ENCODE measurements at regions not wholly inside any gene's neighbourhood (a gene's known extent, or its start where the extent isn't known, plus 50 kb on each side); places are given as distances from the start of the nearest gene placed in this dataset.

- H3K4me1 ChIP-seq (ENCODE audit: control insufficient read depth in 3 of 3, insufficient read depth in 2 of 3, low read depth in 1 of 3, low read length in 2 of 3), result no peaks in the 10 kb centered on the region
- DNase-seq (no peak), FAIRE-seq (no peak)
- no peak overlapping the region for H3K27ac ChIP-seq (ENCODE audit: low read depth in 1 of 3, low read length in 2 of 3)
- 47 to 56% (median 48%) methylated on average over 2 of the region's 2 CpGs for WGBS, 3 donors
- no peaks in the 10 kb centered on the region for H3K36me3 ChIP-seq (ENCODE audit: control insufficient read depth in 3 of 3, insufficient read depth in 2 of 3, low read depth in 1 of 3, low read length in 3 of 3)
- H3K9me3 ChIP-seq (ENCODE audit: control insufficient read depth in 2 of 2, insufficient read depth in 1 of 2, low read depth in 1 of 2, low read length in 1 of 2), result no peaks in the 10 kb centered on the region
- no peaks in the 10 kb centered on the region for H3K27me3 ChIP-seq (ENCODE audit: control insufficient read depth in 3 of 3, insufficient read depth in 3 of 3, low read length in 3 of 3)
- no peak overlapping the region for H3K4me3 ChIP-seq (ENCODE audit: low read depth in 1 of 3, low read length in 3 of 3)
These were observed 1660.3 kb downstream of the EFNB2 start for GRCh38 chr13:104875038-104875754.

GRCh38 chr13:104872153-104872552, 1663.3 kb downstream of the EFNB2 start:
- WGBS, 3 donors, result 64 to 75% (median 68%) methylated on average over 4 of the region's 4 CpGs
- DNase-seq (no peak), FAIRE-seq (no peak)

GRCh38 chr13:104871456-104871855, 1664.0 kb downstream of the EFNB2 start:
- no peaks in the 10 kb centered on the region for H3K4me1 ChIP-seq (ENCODE audit: control insufficient read depth in 3 of 3, insufficient read depth in 2 of 3, low read depth in 1 of 3, low read length in 2 of 3)
- no peak overlapping the region for H3K4me3 ChIP-seq (ENCODE audit: low read depth in 1 of 3, low read length in 3 of 3)
- FAIRE-seq, result no peak
- no peak for DNase-seq
- H3K36me3 ChIP-seq (ENCODE audit: control insufficient read depth in 3 of 3, insufficient read depth in 2 of 3, low read depth in 1 of 3, low read length in 3 of 3), result no peaks in the 10 kb centered on the region
- H3K27me3 ChIP-seq (ENCODE audit: control insufficient read depth in 3 of 3, insufficient read depth in 3 of 3, low read length in 3 of 3), result no peaks in the 10 kb centered on the region
- WGBS, 3 donors, result 89 to 91% (median 91%) methylated on average over 3 of the region's 3 CpGs
- no peak overlapping the region for H3K27ac ChIP-seq (ENCODE audit: low read depth in 1 of 3, low read length in 2 of 3)
- H3K9me3 ChIP-seq (ENCODE audit: control insufficient read depth in 2 of 2, insufficient read depth in 1 of 2, low read depth in 1 of 2, low read length in 1 of 2), result no peaks in the 10 kb centered on the region

More at GRCh38 chr13:104872153-104872552, 1663.3 kb downstream of the EFNB2 start:
- no peak overlapping the region for H3K4me3 ChIP-seq (ENCODE audit: low read depth in 1 of 3, low read length in 3 of 3)
- no peaks in the 10 kb centered on the region for H3K4me1 ChIP-seq (ENCODE audit: control insufficient read depth in 3 of 3, insufficient read depth in 2 of 3, low read depth in 1 of 3, low read length in 2 of 3)
- H3K27me3 ChIP-seq (ENCODE audit: control insufficient read depth in 3 of 3, insufficient read depth in 3 of 3, low read length in 3 of 3), result no peaks in the 10 kb centered on the region
- no peak overlapping the region for H3K27ac ChIP-seq (ENCODE audit: low read depth in 1 of 3, low read length in 2 of 3)
- no peaks in the 10 kb centered on the region for H3K36me3 ChIP-seq (ENCODE audit: control insufficient read depth in 3 of 3, insufficient read depth in 2 of 3, low read depth in 1 of 3, low read length in 3 of 3)
- no peaks in the 10 kb centered on the region for H3K9me3 ChIP-seq (ENCODE audit: control insufficient read depth in 2 of 2, insufficient read depth in 1 of 2, low read depth in 1 of 2, low read length in 1 of 2)

- DNase-seq (no peak), FAIRE-seq (no peak)
- Histone ChIP-seq H3K4me3 (ENCODE audit: low read depth in 1 of 3, low read length in 3 of 3) (no peak overlapping the region), H3K27me3 (ENCODE audit: control insufficient read depth in 3 of 3, insufficient read depth in 3 of 3, low read length in 3 of 3) (no peaks in the 10 kb centered on the region), H3K27ac (ENCODE audit: low read depth in 1 of 3, low read length in 2 of 3) (no peak overlapping the region), H3K36me3 (ENCODE audit: control insufficient read depth in 3 of 3, insufficient read depth in 2 of 3, low read depth in 1 of 3, low read length in 3 of 3) (no peaks in the 10 kb centered on the region), H3K4me1 (ENCODE audit: control insufficient read depth in 3 of 3, insufficient read depth in 2 of 3, low read depth in 1 of 3, low read length in 2 of 3) (no peaks in the 10 kb centered on the region), H3K9me3 (ENCODE audit: control insufficient read depth in 2 of 2, insufficient read depth in 1 of 2, low read depth in 1 of 2, low read length in 1 of 2) (no peaks in the 10 kb centered on the region)
These were observed 1666.0 kb downstream of the EFNB2 start for GRCh38 chr13:104869501-104869900.

GRCh38 chr13:104868806-104869205, 1666.7 kb downstream of the EFNB2 start:
- Histone ChIP-seq H3K4me3 (ENCODE audit: low read depth in 1 of 3, low read length in 3 of 3) (no peak overlapping the region), H3K27me3 (ENCODE audit: control insufficient read depth in 3 of 3, insufficient read depth in 3 of 3, low read length in 3 of 3) (no peaks in the 10 kb centered on the region), H3K4me1 (ENCODE audit: control insufficient read depth in 3 of 3, insufficient read depth in 2 of 3, low read depth in 1 of 3, low read length in 2 of 3) (no peaks in the 10 kb centered on the region), H3K9me3 (ENCODE audit: control insufficient read depth in 2 of 2, insufficient read depth in 1 of 2, low read depth in 1 of 2, low read length in 1 of 2) (no peaks in the 10 kb centered on the region), H3K27ac (ENCODE audit: low read depth in 1 of 3, low read length in 2 of 3) (no peak overlapping the region), H3K36me3 (ENCODE audit: control insufficient read depth in 3 of 3, insufficient read depth in 2 of 3, low read depth in 1 of 3, low read length in 3 of 3) (no peaks in the 10 kb centered on the region)
- no peak for DNase-seq
- WGBS, 3 donors, result 57 to 97% (median 87%) methylated on average over 2 of the region's 2 CpGs
- FAIRE-seq, result no peak

- Histone ChIP-seq H3K27ac (ENCODE audit: low read depth in 1 of 3, low read length in 2 of 3) (no peak overlapping the region), H3K36me3 (ENCODE audit: control insufficient read depth in 3 of 3, insufficient read depth in 2 of 3, low read depth in 1 of 3, low read length in 3 of 3) (no peaks in the 10 kb centered on the region), H3K4me1 (ENCODE audit: control insufficient read depth in 3 of 3, insufficient read depth in 2 of 3, low read depth in 1 of 3, low read length in 2 of 3) (no peaks in the 10 kb centered on the region), H3K27me3 (ENCODE audit: control insufficient read depth in 3 of 3, insufficient read depth in 3 of 3, low read length in 3 of 3) (no peaks in the 10 kb centered on the region), H3K4me3 (ENCODE audit: low read depth in 1 of 3, low read length in 3 of 3) (no peak overlapping the region), H3K9me3 (ENCODE audit: control insufficient read depth in 2 of 2, insufficient read depth in 1 of 2, low read depth in 1 of 2, low read length in 1 of 2) (peaks cover 0 to 3% of the 10 kb centered on the region in 2 donors)
- FAIRE-seq (no peak), DNase-seq (no peak)
- WGBS, 3 donors, result 70 to 82% (median 80%) methylated on average over 1 of the region's 1 CpG
These were observed 1679.9 kb downstream of the EFNB2 start for GRCh38 chr13:104855581-104855980.

- Histone ChIP-seq H3K36me3 (ENCODE audit: control insufficient read depth in 3 of 3, insufficient read depth in 2 of 3, low read depth in 1 of 3, low read length in 3 of 3) (no peaks in the 10 kb centered on the region), H3K4me1 (ENCODE audit: control insufficient read depth in 3 of 3, insufficient read depth in 2 of 3, low read depth in 1 of 3, low read length in 2 of 3) (no peaks in the 10 kb centered on the region), H3K27me3 (ENCODE audit: control insufficient read depth in 3 of 3, insufficient read depth in 3 of 3, low read length in 3 of 3) (no peaks in the 10 kb centered on the region), H3K4me3 (ENCODE audit: low read depth in 1 of 3, low read length in 3 of 3) (no peak overlapping the region), H3K9me3 (ENCODE audit: control insufficient read depth in 2 of 2, insufficient read depth in 1 of 2, low read depth in 1 of 2, low read length in 1 of 2) (no peaks in the 10 kb centered on the region), H3K27ac (ENCODE audit: low read depth in 1 of 3, low read length in 2 of 3) (no peak overlapping the region)
- WGBS, 3 donors, result 92 to 96% (median 95%) methylated on average over 5 of the region's 5 CpGs
- DNase-seq (no peak), FAIRE-seq (no peak)
These were observed 1680.8 kb downstream of the EFNB2 start for GRCh38 chr13:104854698-104855097.

GRCh38 chr13:104854007-104854406, 1681.5 kb downstream of the EFNB2 start:
- DNase-seq (no peak), FAIRE-seq (no peak)
- Histone ChIP-seq H3K4me1 (ENCODE audit: control insufficient read depth in 3 of 3, insufficient read depth in 2 of 3, low read depth in 1 of 3, low read length in 2 of 3) (no peaks in the 10 kb centered on the region), H3K9me3 (ENCODE audit: control insufficient read depth in 2 of 2, insufficient read depth in 1 of 2, low read depth in 1 of 2, low read length in 1 of 2) (no peaks in the 10 kb centered on the region), H3K27me3 (ENCODE audit: control insufficient read depth in 3 of 3, insufficient read depth in 3 of 3, low read length in 3 of 3) (no peaks in the 10 kb centered on the region), H3K4me3 (ENCODE audit: low read depth in 1 of 3, low read length in 3 of 3) (no peak overlapping the region), H3K27ac (ENCODE audit: low read depth in 1 of 3, low read length in 2 of 3) (no peak overlapping the region), H3K36me3 (ENCODE audit: control insufficient read depth in 3 of 3, insufficient read depth in 2 of 3, low read depth in 1 of 3, low read length in 3 of 3) (no peaks in the 10 kb centered on the region)
- WGBS, 3 donors, result 78 to 89% (median 83%) methylated on average over 8 of the region's 8 CpGs

GRCh38 chr13:104847922-104848321, 1687.5 kb downstream of the EFNB2 start:
- no peak overlapping the region for H3K4me3 ChIP-seq (ENCODE audit: low read depth in 1 of 3, low read length in 3 of 3)
- WGBS, 3 donors, result 30 to 52% (median 39%) methylated on average over 3 of the region's 3 CpGs
- H3K9me3 ChIP-seq (ENCODE audit: control insufficient read depth in 2 of 2, insufficient read depth in 1 of 2, low read depth in 1 of 2, low read length in 1 of 2), result no peaks in the 10 kb centered on the region
- H3K27ac ChIP-seq (ENCODE audit: low read depth in 1 of 3, low read length in 2 of 3), result no peak overlapping the region
- no peak for DNase-seq
- H3K36me3 ChIP-seq (ENCODE audit: control insufficient read depth in 3 of 3, insufficient read depth in 2 of 3, low read depth in 1 of 3, low read length in 3 of 3), result no peaks in the 10 kb centered on the region
- H3K4me1 ChIP-seq (ENCODE audit: control insufficient read depth in 3 of 3, insufficient read depth in 2 of 3, low read depth in 1 of 3, low read length in 2 of 3), result no peaks in the 10 kb centered on the region
- H3K27me3 ChIP-seq (ENCODE audit: control insufficient read depth in 3 of 3, insufficient read depth in 3 of 3, low read length in 3 of 3), result no peaks in the 10 kb centered on the region
- no peak for FAIRE-seq
